H1 (cell line): ENCODE measurements at regions not wholly inside any gene's neighbourhood (a gene's known extent, or its start where the extent isn't known, plus 50 kb on each side); places are given as distances from the start of the nearest gene placed in this dataset.

Experiments used
- CBX8 ChIP-seq: fragments of 300-800, 300-1000 bp; sonication (generic); IDR thresholded peaks from 2 replicates; pipeline ENCODE4 v1.7.1; 2016; ENCODE audit warnings: low read depth, low read length, borderline replicate concordance
- CEBPB ChIP-seq: IDR thresholded peaks from 2 replicates; pipeline ENCODE4 v1.6.1; 2012; ENCODE audit warnings: low read depth, low read length
- HDAC2 ChIP-seq, 2 experiments: fragments of 300-600 bp in 1 of 2; sonication (generic) in 1 of 2; IDR thresholded peaks; 2 replicates each; pipeline ENCODE4 v1.6.1; 2011 to 2012; ENCODE audit warnings: low read depth in 2 of 2, low read length in 2 of 2, mild to moderate bottlenecking in 2 of 2, moderate library complexity in 2 of 2, borderline replicate concordance in 1 of 2, inconsistent platforms in 1 of 2
- PHF8 ChIP-seq: fragments of 200-600 bp; sonication (generic); conservative IDR thresholded peaks from 2 replicates; pipeline ENCODE4 v1.7.1; 2012; ENCODE audit warnings: low read depth, mild to moderate bottlenecking, inconsistent platforms, low read length, moderate library complexity
- SIX5 ChIP-seq: IDR thresholded peaks from 2 replicates; pipeline ENCODE4 v1.6.1; 2011; ENCODE audit warnings: mild to moderate bottlenecking, low read depth, low read length
- TAF7 ChIP-seq: optimal IDR thresholded peaks from 2 replicates; pipeline ENCODE3; 2011; ENCODE audit warnings: low read depth, mild to moderate bottlenecking, inconsistent platforms, low read length, moderate library complexity, borderline replicate concordance
- ZNF274 ChIP-seq: IDR thresholded peaks from 2 replicates; pipeline ENCODE4 v1.7.0; 2012; ENCODE audit warnings: low read length, borderline replicate concordance; ENCODE audit errors: extremely low read depth
- TF ChIP-seq, protein P1 (sequence below): fragments of 300-600 bp; sonication (generic); IDR thresholded peaks from 2 replicates; pipeline ENCODE4 v1.7.1; 2012; ENCODE audit warnings: low read length, moderate library complexity, mild to moderate bottlenecking, inconsistent platforms; ENCODE audit not compliant: insufficient replicate concordance
- TF ChIP-seq, protein P2 (sequence below), 3 experiments: IDR thresholded peaks; 1 replicate in 2 of 3; 2 replicates in 1 of 3; pipeline versions ENCODE4 v1.5.1 to v1.6.1; 2011; ENCODE audit warnings: low read length in 3 of 3, mild to moderate bottlenecking in 3 of 3, inconsistent platforms in 2 of 3, low read depth in 1 of 3, moderate library complexity in 1 of 3; ENCODE audit not compliant: insufficient read depth in 1 of 3; ENCODE audit errors: control extremely low read depth in 1 of 3

DNA sequence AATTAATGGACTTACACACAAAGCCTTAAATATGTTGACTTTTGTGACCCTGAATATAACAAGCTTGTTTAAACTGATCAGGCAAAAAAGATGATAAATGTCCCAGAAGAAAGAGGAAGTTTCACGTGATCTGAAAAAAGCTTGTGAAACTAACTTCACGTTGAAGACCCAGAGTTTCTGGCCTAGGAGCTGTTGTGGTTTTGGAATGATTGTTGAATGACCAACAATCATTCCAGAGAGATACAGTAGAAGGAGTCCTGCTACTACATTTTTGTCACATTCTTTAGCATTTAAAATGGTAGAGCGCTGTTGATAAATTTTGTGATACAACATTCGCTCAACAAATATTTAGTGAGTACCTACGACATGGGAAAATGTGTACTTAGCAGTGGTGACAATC, 143.1 kb upstream of the FBN2 start (continued):
- TF ChIP-seq, protein P1, sequence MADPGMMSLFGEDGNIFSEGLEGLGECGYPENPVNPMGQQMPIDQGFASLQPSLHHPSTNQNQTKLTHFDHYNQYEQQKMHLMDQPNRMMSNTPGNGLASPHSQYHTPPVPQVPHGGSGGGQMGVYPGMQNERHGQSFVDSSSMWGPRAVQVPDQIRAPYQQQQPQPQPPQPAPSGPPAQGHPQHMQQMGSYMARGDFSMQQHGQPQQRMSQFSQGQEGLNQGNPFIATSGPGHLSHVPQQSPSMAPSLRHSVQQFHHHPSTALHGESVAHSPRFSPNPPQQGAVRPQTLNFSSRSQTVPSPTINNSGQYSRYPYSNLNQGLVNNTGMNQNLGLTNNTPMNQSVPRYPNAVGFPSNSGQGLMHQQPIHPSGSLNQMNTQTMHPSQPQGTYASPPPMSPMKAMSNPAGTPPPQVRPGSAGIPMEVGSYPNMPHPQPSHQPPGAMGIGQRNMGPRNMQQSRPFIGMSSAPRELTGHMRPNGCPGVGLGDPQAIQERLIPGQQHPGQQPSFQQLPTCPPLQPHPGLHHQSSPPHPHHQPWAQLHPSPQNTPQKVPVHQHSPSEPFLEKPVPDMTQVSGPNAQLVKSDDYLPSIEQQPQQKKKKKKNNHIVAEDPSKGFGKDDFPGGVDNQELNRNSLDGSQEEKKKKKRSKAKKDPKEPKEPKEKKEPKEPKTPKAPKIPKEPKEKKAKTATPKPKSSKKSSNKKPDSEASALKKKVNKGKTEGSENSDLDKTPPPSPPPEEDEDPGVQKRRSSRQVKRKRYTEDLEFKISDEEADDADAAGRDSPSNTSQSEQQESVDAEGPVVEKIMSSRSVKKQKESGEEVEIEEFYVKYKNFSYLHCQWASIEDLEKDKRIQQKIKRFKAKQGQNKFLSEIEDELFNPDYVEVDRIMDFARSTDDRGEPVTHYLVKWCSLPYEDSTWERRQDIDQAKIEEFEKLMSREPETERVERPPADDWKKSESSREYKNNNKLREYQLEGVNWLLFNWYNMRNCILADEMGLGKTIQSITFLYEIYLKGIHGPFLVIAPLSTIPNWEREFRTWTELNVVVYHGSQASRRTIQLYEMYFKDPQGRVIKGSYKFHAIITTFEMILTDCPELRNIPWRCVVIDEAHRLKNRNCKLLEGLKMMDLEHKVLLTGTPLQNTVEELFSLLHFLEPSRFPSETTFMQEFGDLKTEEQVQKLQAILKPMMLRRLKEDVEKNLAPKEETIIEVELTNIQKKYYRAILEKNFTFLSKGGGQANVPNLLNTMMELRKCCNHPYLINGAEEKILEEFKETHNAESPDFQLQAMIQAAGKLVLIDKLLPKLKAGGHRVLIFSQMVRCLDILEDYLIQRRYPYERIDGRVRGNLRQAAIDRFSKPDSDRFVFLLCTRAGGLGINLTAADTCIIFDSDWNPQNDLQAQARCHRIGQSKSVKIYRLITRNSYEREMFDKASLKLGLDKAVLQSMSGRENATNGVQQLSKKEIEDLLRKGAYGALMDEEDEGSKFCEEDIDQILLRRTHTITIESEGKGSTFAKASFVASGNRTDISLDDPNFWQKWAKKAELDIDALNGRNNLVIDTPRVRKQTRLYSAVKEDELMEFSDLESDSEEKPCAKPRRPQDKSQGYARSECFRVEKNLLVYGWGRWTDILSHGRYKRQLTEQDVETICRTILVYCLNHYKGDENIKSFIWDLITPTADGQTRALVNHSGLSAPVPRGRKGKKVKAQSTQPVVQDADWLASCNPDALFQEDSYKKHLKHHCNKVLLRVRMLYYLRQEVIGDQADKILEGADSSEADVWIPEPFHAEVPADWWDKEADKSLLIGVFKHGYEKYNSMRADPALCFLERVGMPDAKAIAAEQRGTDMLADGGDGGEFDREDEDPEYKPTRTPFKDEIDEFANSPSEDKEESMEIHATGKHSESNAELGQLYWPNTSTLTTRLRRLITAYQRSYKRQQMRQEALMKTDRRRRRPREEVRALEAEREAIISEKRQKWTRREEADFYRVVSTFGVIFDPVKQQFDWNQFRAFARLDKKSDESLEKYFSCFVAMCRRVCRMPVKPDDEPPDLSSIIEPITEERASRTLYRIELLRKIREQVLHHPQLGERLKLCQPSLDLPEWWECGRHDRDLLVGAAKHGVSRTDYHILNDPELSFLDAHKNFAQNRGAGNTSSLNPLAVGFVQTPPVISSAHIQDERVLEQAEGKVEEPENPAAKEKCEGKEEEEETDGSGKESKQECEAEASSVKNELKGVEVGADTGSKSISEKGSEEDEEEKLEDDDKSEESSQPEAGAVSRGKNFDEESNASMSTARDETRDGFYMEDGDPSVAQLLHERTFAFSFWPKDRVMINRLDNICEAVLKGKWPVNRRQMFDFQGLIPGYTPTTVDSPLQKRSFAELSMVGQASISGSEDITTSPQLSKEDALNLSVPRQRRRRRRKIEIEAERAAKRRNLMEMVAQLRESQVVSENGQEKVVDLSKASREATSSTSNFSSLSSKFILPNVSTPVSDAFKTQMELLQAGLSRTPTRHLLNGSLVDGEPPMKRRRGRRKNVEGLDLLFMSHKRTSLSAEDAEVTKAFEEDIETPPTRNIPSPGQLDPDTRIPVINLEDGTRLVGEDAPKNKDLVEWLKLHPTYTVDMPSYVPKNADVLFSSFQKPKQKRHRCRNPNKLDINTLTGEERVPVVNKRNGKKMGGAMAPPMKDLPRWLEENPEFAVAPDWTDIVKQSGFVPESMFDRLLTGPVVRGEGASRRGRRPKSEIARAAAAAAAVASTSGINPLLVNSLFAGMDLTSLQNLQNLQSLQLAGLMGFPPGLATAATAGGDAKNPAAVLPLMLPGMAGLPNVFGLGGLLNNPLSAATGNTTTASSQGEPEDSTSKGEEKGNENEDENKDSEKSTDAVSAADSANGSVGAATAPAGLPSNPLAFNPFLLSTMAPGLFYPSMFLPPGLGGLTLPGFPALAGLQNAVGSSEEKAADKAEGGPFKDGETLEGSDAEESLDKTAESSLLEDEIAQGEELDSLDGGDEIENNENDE, result no peak
- TF ChIP-seq HDAC2 (IDR thresholded peaks at IDR 0.05; ENCODE audit: borderline replicate concordance in 1 of 2, low read depth in 2 of 2, low read length in 2 of 2) (no peak), PHF8 (no peak), SIX5 (no peak), CEBPB (no peak), CBX8 (no peak), TAF7 (no peak), ZNF274 (no peak)
- TF ChIP-seq, protein P2, sequence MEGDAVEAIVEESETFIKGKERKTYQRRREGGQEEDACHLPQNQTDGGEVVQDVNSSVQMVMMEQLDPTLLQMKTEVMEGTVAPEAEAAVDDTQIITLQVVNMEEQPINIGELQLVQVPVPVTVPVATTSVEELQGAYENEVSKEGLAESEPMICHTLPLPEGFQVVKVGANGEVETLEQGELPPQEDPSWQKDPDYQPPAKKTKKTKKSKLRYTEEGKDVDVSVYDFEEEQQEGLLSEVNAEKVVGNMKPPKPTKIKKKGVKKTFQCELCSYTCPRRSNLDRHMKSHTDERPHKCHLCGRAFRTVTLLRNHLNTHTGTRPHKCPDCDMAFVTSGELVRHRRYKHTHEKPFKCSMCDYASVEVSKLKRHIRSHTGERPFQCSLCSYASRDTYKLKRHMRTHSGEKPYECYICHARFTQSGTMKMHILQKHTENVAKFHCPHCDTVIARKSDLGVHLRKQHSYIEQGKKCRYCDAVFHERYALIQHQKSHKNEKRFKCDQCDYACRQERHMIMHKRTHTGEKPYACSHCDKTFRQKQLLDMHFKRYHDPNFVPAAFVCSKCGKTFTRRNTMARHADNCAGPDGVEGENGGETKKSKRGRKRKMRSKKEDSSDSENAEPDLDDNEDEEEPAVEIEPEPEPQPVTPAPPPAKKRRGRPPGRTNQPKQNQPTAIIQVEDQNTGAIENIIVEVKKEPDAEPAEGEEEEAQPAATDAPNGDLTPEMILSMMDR (IDR thresholded peaks at IDR 0.05; ENCODE audit: control extremely low read depth in 1 of 3, insufficient read depth in 1 of 3, low read depth in 1 of 3, low read length in 3 of 3), result no peak
